ENCODE measurements at regions not wholly inside any gene's neighbourhood (a gene's known extent, or its start where the extent isn't known, plus 50 kb on each side); places are given as distances from the start of the nearest gene placed in this dataset.

GRCh38 chr11:69545976-69546617, 64.6 kb downstream of the LINC01488 start:
- DNase-seq: no peak

GRCh38 chr11:69546735-69547370, 65.4 kb downstream of the LINC01488 start:
- DNase-seq: no peak

- no peak for DNase-seq
Observed at GRCh38 chr11:69550846-69551245, 69.4 kb downstream of the LINC01488 start.

- no peak for DNase-seq
Observed at GRCh38 chr11:69551963-69552362, 70.5 kb downstream of the LINC01488 start.

GRCh38 chr11:69552951-69553350, 71.5 kb downstream of the LINC01488 start:
- no peak for DNase-seq

- DNase-seq: no peak
Observed at GRCh38 chr11:69553416-69554357, 72.2 kb downstream of the LINC01488 start.

- DNase-seq: no peak
Observed at GRCh38 chr11:69554849-69555248, 73.4 kb downstream of the LINC01488 start.

GRCh38 chr11:69557266-69557665, 75.8 kb downstream of the LINC01488 start:
- DNase-seq: no peak

- DNase-seq: no peak
Observed at GRCh38 chr11:69558519-69558941, 77.1 kb downstream of the LINC01488 start.

- DNase-seq: no peak
Observed at GRCh38 chr11:69559181-69559580, 77.7 kb downstream of the LINC01488 start.

GRCh38 chr11:69560141-69560790, 78.8 kb downstream of the LINC01488 start:
- DNase-seq: no peak

GRCh38 chr11:69562302-69562701, 78.7 kb upstream of the CCND1 start:
- no peak for DNase-seq

- no peak for DNase-seq
Observed at GRCh38 chr11:69562816-69563215, 78.1 kb upstream of the CCND1 start.

- DNase-seq: no peak
Observed at GRCh38 chr11:69563306-69563705, 77.7 kb upstream of the CCND1 start.

- no peak for DNase-seq
Observed at GRCh38 chr11:69563946-69564775, 76.8 kb upstream of the CCND1 start.

GRCh38 chr11:69566001-69566400, 75.0 kb upstream of the CCND1 start:
- no peak for DNase-seq

- DNase-seq: no peak
Observed at GRCh38 chr11:69567951-69568808, 72.8 kb upstream of the CCND1 start.

- DNase-seq: no peak
Observed at GRCh38 chr11:69568809-69569097, 72.2 kb upstream of the CCND1 start.

GRCh38 chr11:69569306-69570200, 71.4 kb upstream of the CCND1 start:
- DNase-seq: no peak

- no peak for DNase-seq
Observed at GRCh38 chr11:69572233-69572860, 68.6 kb upstream of the CCND1 start.
